22Rv1 (cell line): ENCODE measurements at regions not wholly inside any gene's neighbourhood (a gene's known extent, or its start where the extent isn't known, plus 50 kb on each side); places are given as distances from the start of the nearest gene placed in this dataset.

Experiments
- CTCF ChIP-seq: fragments of 450-650 bp; IDR thresholded peaks from 2 replicates; pipeline ENCODE4 v1.5.1; 2017; ENCODE audit warnings: mild to moderate bottlenecking
- ZFX ChIP-seq: fragments of 450-650 bp; IDR thresholded peaks from 2 replicates; pipeline ENCODE4 v1.6.1; 2017; ENCODE audit warnings: antibody characterized with exemption, borderline replicate concordance

- TF ChIP-seq CTCF (no peak), ZFX (no peak)
These were observed 410.2 kb upstream of the GOT2 start for GRCh38 chr16:59144326-59144725.
